ENCODE measurements at regions not wholly inside any gene's neighbourhood (a gene's known extent, or its start where the extent isn't known, plus 50 kb on each side); places are given as distances from the start of the nearest gene placed in this dataset.
"Not testable (repeated sequence)": the region's sequence is repeated elsewhere in the genome, so short reads cannot be mapped to it uniquely, and the experiment has no call there.

DNA sequence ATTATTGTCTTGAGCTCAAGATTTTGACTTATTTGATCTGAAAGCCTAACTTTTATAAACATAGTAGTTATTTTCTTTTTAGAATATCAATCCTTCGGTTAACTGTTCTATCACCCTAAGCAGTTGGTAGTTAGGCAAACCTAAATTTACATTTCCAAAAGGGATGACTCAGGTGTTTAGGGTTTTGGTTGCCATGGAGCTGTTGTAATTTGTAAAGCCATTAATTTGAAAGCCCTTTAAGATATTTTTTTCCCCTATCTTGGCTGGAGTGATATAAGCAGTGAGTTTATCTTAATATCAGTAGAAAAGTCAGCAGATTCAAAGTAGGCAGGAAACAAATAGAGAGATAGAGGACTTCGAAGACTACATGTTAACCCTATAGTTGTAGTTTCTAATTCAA is 1472.6 kb upstream of the CELF2 start:
- DNase-seq (ENCODE audit: low spot score): no peak

GRCh38 chr10:9547936-9548904 is 1469.5 kb upstream of the CELF2 start:
- no peak for DNase-seq (ENCODE audit: low spot score)

GRCh38 chr10:9550810-9551209 is 1466.9 kb upstream of the CELF2 start:
- DNase-seq (ENCODE audit: low spot score): no peak

DNA sequence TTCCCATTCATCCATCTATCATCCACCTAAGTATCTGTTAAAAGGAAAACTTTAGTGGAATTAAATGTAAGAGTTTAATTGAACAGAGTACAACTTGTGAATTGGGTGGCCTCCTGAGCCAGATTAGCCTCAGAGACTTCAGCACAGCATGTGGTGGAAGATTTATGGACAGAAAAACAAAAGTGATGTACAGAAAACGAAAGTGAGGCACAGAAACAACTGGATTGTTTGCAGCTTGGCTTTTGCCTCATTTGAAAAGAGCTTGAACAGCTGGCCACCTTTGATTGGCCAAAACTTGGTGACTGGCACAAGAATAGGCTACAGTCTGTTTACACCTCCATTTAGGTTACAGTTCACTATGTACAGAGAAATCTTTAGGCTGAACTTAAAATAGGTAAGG is 1463.4 kb upstream of the CELF2 start:
- DNase-seq (ENCODE audit: low spot score): no peak

DNA sequence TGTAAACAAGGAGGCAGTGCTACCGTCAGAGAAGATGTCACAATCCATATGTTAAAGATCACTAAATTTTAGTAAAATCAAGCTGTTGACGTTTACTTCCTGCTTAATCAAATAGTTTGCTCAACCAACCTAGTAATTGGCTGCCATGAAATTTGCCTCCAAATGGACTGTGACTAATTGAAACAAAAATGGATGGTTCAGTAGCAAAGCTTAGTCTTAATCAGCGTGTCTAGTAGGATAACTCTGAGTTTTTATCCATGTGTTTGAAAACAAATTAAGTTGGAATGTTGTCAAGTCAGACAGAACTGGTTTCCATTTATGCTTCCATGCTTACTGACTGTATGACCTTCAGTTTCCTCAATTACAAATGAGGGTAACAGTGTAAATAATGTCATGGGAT is 1456.7 kb upstream of the CELF2 start:
- DNase-seq (ENCODE audit: low spot score): no peak

DNA sequence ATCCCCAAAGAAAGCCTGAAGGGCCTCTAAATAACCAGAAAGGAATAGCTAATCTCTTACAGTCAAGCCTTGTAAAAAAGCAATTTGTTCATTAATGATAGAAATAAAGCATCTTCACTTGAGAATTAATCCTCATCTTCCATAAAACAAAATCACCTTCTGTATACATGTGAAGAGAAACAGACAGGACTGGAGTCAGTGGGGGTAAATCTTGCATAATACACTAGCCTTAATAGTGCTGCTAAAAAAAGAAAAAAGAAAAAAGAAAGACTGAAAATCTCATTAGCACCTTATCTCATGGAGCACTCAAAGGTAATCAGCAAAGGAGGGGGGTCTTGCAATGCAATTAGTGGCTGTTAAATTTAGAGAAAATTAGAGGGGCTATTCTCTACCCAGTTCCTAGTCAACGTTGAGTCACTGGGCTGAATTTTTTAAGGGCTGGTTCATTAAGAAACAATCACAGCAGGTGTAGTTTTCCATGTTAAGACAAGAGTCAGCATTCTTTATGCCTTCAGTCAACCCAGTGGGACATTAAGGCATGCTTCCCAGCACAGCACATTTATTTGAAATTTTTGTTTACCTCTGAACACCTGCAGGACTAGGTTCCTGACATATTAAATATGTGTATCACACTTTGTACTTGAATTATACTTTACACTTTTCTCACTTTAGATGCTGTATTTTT is 1455.7 kb upstream of the CELF2 start:
- no peak for DNase-seq (ENCODE audit: low spot score)

DNA sequence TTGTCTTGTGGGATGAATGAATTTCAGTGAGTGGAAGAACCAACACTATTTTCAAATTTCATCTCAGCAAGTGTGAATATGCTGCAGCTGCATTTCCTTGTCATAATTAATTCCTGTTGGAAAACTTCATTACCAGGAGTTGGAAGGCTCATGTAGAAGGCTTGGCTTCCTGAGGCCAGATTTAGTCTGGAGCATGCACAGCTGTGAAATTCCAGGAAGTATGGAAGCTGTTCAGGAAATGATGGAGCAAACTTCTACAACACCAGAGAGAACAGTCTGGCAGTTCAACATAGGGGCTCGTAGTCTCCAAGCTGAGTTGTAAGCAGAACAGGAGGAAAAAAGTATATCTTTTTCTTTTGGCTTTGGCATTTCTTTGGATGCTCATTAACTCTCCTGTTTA is 1439.9 kb upstream of the CELF2 start:
- no peak for DNase-seq (ENCODE audit: low spot score)

DNA sequence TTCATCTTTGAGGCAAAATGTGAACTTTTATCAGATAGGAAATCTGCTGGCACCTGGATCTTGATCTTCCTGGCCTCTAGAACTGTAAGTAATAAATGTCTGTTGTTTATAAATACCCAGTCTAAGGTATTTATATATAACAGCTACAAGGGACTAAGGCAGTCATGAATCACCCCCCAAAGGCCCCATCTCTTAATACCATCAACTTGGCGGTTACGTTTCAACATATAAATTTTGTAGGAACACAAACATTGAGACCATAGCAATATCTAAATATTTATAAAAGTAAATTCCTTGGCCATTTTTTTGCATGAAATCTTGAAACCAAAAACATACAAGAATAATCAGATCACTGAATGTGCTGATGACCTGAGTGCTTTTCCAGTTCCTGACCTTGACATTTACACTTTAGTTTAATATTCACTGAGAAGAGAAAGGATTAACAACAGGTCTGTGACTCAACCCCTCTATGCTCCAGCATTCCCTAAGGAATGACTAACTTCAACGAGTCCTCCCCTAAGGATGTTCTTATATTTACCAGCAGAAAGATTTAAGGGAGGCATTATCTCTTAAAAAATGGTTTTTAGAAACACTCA is 1438.5 kb upstream of the CELF2 start:
- DNase-seq (ENCODE audit: low spot score): no peak

DNA sequence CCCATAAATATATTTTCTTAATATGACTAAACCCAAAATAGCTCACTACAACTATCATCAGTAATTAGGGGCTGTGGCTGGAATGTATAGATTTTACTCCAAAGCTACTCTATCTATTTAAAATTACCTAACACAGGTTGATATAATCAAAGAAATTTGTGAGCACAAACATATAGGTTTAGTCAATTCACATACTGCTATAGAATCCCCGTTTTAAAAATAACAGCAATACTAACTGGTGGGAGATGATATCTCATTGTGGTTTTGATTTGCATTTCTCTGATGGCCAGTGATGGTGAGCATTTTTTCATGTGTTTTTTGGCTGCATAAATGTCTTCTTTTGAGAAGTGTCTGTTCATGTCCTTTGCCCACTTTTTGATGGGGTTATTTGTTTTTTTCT is 1434.9 kb upstream of the CELF2 start:
- not testable (repeated sequence) for DNase-seq (ENCODE audit: low spot score)

GRCh38 chr10:9596368-9596920 is 1421.2 kb upstream of the CELF2 start:
- no peak for DNase-seq (ENCODE audit: low spot score)

- DNase-seq (ENCODE audit: low spot score): no peak
Observed at GRCh38 chr10:9602998-9603397, 1414.7 kb upstream of the CELF2 start.

DNA sequence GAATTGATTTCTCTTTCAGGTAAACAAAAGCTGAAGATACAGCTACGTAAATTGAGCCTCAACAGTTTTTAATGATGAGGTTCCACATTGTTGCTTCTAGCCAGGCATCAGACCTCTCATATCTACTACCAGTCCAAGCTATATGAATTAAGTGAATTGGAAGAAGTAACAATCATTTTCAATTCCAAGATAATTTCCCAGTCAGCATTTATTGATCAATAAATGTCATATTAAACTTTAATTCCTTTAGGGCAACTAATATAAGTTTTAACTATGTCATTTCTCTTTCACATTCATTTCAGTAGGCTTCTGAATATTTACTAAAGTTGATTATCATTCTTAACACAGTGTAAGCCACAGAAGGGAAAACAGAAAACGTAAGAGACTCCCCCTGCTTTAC is 1413.7 kb upstream of the CELF2 start:
- DNase-seq (ENCODE audit: low spot score): no peak

DNA sequence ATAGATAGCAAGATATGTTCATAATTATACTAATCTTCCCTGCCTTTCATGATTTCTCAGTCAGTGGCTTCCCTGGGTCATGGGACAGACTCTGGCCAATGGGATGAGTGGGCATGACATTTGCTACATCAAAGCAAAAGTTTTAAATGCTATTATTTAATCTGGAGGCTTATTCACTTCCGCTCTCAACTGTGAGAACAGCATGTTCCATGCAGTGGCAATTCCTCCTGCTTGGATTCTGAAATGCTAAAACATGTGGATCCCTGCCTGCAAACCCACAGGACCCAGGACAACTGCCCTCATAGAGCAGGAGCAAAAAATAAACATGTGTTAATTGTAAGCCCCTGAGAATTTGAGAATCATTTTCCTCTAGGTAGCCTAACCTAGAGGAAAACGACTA is 1412.4 kb upstream of the CELF2 start:
- DNase-seq (ENCODE audit: low spot score): no peak

GRCh38 chr10:9608602-9609001 is 1409.1 kb upstream of the CELF2 start:
- no peak for DNase-seq (ENCODE audit: low spot score)

DNA sequence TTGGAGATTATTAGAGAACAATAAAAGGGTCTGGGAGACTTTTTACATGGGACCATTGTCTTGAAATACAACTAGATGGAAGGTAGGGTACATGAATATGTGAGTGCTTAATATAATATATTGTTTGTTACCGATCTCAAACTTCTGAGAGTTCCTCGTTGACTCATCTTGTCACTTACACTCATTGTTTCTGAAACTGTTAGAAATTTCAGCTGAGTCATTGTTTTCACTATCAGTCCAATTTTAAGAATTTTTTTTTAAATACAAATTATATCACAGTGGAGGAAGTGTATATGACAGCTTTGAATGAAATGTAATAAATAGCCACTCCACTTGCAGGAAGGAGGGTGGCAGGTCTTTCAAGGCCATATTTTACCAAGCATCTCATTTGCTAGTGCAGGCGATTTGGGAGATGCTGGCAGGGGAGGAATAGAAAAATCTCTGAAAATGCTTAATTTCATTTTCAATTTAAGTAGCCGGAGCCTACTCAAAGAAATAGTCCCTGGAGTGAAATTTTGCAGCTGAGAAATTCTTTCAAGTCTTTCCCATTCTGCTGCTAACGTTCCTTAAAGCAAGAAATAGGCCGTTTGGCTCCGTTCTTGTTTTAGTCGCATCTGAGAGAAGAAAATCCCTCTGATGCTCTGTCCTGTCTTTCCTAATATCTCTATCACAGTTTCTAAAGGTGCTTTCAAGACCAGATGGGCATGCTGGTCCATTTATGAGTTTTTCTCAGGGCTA is 1404.2 kb upstream of the CELF2 start:
- DNase-seq (ENCODE audit: low spot score): no peak

GRCh38 chr10:9615189-9615588 is 1402.5 kb upstream of the CELF2 start:
- no peak for DNase-seq (ENCODE audit: low spot score)

GRCh38 chr10:9621216-9621615 is 1396.5 kb upstream of the CELF2 start:
- no peak for DNase-seq (ENCODE audit: low spot score)

DNA sequence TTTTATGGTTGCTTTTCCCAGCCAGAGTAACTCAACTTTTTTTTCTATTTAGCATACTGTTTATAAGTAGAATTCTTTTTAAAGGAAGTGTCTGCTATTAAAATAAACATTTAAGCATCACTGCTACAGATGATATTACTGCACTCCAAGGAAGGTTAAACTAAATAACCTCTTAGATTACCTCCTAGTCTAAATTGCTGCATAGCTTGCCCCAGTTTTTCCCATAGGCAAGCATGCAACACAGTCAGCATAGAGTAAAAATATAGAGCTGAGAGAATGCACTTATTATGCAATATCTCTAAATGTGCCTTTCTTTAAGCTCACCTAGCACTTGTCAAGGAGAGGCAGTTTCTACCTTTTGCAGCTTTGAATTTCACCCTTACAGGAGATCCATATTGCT is 1392.4 kb upstream of the CELF2 start:
- DNase-seq (ENCODE audit: low spot score): no peak

DNA sequence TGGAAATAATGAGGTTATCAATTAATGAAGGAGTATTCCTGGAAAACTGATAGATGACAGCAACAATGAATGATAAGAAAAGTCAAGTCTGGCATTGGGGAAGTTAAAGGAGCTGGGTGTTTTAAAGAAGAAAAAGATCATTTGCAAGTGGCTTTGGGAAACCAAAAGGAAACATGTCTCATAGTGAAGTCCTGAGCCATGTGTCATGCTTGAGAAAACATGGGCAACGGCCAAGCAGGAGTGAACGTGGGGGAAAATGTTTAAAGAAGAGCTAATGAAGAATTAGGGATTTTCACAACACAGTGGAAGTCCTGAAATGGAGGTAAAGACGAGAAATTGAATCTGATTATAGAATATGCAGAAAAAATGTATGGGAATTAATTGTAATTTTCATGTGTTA is 1383.2 kb upstream of the CELF2 start:
- DNase-seq (ENCODE audit: low spot score): no peak

- DNase-seq (ENCODE audit: low spot score): no peak
Observed at GRCh38 chr10:9635691-9636090, 1382.0 kb upstream of the CELF2 start.

DNA sequence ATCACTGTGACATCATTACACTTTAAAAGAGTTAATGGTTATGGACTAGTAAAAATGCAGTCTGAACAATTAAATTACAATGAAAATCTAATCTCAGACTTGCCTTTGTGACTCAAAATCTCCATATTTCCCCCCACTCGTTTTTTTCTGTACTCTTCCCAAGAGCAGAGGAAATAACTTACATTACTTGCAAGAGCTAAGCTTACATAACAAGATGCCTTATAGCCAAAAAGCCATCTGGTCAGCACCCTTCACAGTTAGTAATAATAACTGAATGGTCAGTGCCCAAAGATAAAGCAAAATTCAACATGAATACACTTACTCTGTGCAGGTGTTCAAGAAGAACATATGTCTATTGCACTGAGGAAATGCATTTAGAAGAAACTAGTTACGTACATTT is 1381.5 kb upstream of the CELF2 start:
- no peak for DNase-seq (ENCODE audit: low spot score)

DNA sequence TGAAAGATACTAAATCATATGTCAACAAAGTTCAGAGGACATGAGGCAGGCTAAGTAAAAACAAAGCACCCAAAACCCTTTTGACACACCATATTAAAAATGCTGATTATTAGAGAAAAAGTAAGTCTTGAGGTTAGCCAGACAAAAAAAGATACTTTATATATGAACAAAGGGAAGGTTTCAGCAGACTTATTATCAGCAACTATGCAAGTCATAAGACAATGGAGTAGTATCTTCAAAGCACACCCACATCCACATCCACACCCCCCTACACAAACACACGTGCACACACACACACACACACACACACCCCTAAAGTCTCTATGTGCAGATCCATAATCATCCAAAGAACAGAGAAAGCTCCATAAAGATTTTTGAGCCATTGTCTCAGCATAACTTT is 1373.9 kb upstream of the CELF2 start:
- no peak for DNase-seq (ENCODE audit: low spot score)
